ENCODE measurements at regions not wholly inside any gene's neighbourhood (a gene's known extent, or its start where the extent isn't known, plus 50 kb on each side); places are given as distances from the start of the nearest gene placed in this dataset.
"Not testable (repeated sequence)": the region's sequence is repeated elsewhere in the genome, so short reads cannot be mapped to it uniquely, and the experiment has no call there.

DNA sequence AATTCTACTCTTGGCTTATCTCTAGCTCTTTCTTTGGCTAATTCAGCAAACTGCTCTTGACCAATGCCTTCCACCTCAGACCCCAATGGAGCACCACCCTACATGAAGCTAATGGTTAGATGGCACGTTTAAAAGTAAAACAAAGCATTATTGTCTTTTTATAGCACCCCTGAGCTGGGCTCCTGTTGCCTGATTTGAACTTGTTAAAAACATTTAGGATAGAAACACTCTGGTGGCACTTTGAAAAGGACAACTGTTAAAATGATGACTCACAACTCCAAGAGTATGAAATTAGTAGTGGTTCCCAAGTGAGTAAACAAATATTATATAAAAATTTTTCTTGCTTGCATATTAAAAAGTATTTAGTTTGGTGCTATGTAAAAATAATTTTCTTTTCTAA, 299.6 kb upstream of the DCN start:
- DNase-seq (ENCODE audit: missing footprints) (no peak), ATAC-seq (no peak)
- intact Hi-C loops (cut with DNase I) = no loop called here

DNA sequence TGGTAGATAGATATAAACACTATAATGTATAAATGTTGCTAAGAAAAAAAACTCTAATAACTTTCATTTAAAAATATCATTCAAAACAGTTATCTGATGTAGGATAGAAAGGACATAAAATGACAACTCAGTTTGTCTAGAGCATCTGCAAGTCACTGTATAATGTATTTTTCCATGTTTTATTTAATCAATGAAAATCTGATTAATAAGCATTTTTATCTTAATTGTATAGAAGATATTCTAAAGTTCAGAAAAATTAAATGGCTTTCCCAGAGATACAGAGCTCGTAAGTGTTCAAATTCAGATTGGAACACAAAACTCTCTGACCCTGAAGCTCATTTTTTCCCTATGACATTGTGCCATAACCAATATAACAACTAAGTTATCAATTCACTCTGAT, 295.9 kb upstream of the DCN start:
- intact Hi-C loops (cut with DNase I) = no loop called here
- no peak for DNase-seq (ENCODE audit: missing footprints)
- ATAC-seq = no peak

DNA sequence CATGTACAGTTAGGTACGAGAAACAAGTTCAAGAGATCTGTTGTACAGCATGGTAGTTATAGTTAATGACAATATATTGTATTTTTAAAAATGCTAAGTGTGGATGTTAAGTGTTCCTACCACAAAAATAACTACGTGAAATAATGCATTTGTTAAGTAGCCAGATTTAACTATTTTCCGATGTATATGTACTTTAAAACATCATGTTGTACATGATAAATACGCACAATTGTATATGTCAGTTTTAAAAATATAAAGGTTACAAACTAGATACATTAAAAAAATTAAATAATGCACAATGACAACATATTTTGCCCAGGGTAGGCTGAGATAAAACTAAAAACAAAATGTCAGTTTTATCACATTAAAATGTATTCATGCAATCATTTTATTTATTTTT, 285.1 kb upstream of the DCN start:
- intact Hi-C loops (cut with DNase I) = no loop called here

DNA sequence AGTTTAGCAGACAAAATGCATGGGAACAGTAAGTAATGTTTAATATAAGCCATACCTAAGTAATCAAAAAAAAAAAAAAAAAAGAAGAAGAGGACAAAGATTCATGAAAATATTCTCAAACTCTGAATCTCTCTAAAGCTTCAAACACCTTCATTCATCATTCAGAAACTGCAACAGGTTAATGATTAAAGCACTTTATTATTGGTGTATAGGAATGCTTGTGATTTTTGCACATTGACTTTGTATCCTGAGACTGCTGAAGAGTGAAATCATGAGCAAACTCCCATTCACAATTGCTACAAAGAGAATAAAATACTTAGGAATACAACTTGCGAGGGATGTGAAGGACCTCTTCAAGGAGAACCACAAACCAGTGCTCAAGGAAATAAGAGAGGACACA, 278.4 kb upstream of the DCN start:
- intact Hi-C loops (cut with DNase I) = no loop called here
- ATAC-seq (no peak), DNase-seq (ENCODE audit: missing footprints) (no peak)

More for the DNA sequence above, 285.1 kb upstream of the DCN start:
- ATAC-seq (no peak), DNase-seq (ENCODE audit: missing footprints) (no peak)

DNA sequence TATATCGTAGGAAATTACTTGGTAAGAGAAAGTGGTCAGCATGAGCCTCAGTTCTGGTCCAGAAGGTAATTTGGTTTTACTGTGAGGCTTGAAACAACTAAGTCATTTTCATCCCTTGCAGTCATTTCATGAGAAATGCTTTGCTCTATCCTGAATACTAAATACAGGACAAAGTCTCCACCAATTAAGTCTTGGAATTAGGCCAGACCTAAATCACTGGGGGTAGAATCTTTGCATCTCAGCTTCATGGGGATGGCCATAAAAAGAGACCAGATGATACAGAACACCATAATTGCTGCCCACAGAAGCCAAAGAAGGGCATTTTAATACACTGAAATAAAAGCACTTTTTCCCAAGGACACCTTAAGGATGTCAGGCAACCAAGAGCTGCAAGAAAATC, 277.9 kb upstream of the DCN start:
- ATAC-seq (no peak), DNase-seq (ENCODE audit: missing footprints) (no peak)
- intact Hi-C loops (cut with DNase I) = no loop called here

DNA sequence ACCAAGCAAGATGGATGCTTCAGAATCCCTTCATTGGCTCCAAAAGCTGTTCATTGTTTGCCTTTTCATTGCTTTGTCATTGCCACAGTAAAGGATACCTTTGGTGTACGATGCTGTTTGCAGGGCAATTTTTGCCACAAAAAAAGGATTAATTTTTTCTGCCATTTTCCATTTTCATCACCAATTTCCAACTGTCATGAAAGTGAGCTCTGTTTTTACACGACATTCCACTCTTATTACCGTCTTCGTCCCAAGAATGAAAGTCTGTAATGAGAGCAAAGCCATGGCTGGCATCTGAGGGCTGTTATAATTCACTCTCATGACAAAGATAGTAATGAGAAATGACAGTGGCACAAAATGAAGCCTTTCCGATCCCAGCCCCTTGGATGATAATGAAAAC, 272.7 kb upstream of the DCN start:
- ATAC-seq (no peak), DNase-seq (ENCODE audit: missing footprints) (no peak)
- intact Hi-C loops (cut with DNase I) = no loop called here

DNA sequence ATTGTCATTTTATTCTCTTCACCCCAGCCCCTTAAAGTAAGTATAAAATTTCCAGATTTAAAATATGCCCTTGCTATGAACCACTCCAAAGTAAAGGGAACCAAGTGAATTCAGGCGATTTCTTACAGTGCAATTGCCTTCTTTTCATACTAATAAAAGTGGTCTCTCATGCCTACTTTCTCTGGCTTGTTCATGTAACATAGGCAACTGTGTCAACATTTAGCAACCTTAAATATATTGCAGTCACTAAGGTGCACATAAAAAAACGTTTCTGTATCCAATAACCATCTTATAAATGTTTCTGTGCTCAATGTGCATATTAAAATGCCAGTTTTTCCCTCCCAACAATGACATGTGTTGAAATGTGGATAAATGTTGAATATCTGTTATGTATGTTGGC, 271.6 kb upstream of the DCN start:
- ATAC-seq (no peak), DNase-seq (ENCODE audit: missing footprints) (no peak)
- intact Hi-C loops (cut with DNase I) = no loop called here

DNA sequence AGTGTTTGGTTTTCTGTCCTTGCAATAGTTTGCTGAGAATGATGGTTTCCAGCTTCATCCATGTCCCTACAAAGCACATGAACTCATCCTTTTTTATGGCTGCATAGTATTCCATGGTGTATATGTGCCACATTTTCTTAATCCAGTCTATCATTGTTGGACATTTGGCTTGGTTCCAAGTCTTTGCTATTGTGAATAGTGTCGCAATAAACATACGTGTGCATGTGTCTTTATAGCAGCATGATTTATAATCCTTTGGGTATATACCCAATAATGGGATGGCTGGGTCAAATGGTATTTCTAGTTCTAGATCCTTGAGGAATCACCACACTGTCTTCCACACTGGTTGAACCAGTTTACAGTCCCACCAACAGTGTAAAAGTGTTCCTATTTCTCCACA, 269.8 kb upstream of the DCN start:
- intact Hi-C loops (cut with DNase I) = not testable (repeated sequence)

DNA sequence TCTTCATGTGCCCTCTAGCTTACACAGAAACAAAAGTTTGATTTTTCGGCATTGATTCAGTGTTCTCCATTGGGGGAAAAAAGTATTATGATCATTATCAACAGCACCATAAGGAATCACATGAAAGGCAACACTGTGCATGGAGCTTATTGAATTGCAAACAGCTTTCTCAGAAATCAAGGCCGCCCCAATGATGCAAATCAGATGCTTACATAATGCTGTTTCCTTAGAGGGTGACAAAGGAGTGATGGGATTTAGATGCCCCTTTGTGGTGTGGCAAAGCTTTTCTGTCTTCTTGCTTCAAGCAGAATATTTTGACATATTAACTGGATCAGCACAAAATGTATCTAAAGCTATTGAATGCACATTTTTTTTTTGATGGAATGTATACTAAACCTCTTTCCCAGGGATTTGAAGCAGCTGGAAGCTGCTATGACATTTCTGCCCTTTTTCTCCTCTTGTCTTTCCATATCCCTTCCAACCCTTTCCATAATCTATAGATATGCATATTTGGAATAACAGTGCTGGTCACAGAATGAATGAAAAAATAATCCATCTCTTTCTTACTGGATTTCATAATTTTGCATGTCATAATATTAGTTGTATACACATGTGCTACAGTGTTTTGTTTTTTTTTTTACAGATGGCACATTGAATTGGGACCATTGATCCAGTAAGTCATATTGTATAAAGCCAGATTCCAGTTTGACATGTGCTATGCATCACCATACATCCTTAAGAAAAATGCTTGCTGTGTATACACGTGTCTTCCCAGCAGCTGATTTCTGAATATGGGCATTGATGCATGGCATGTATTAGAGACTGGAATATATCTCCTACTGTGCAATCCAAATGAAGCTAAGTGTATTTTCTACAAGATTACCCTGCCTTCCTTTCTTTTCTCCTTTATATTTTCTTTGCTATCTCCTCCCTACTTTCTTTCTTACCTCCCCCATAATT, 259.7 kb upstream of the DCN start:
- intact Hi-C loops (cut with DNase I) = no loop called here
- DNase-seq (ENCODE audit: missing footprints) = no peak
- no peak for ATAC-seq

More for the DNA sequence above, 269.8 kb upstream of the DCN start:
- not testable (repeated sequence) for DNase-seq (ENCODE audit: missing footprints); ATAC-seq

DNA sequence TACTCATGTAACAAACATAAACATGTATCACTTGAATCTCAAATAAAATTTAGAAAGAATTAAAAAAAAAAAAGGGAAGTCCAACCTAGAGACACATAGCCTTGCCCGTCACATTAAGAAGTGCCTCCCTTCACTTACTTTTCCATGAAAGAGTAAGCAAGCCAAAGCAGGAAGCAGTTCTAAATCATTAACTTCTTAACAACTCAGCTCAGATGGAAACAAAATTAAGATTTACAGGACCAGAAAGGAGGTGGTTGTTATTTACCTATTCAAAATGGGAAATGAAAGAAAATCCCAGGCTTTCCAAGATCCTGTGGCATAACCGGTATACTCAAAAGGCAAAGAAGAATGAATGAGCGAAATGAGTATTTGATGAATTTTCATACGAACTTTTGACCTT, 258.6 kb upstream of the DCN start:
- DNase-seq (ENCODE audit: missing footprints) (no peak), ATAC-seq (no peak)
- intact Hi-C loops (cut with DNase I) = no loop called here

DNA sequence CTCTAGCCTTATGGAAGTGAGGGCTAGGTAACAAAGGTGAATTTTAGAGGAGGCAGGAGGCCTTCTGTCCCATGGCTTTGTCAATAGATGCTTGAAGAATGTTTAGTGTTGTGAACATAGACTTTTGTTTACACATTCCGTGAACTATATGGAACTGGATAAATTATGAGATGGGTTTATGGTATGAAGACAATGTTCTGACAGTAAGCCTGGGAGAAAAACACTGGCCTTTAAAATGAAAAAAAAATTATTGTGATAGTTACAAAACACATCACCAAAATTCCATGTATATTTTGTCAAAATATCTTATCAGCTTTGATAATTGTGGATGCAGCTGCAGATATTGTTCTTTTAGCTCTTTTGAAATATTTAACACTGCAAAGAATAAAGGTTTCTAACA, 251.5 kb upstream of the DCN start:
- ATAC-seq (no peak), DNase-seq (ENCODE audit: missing footprints) (no peak)
- intact Hi-C loops (cut with DNase I) = no loop called here

DNA sequence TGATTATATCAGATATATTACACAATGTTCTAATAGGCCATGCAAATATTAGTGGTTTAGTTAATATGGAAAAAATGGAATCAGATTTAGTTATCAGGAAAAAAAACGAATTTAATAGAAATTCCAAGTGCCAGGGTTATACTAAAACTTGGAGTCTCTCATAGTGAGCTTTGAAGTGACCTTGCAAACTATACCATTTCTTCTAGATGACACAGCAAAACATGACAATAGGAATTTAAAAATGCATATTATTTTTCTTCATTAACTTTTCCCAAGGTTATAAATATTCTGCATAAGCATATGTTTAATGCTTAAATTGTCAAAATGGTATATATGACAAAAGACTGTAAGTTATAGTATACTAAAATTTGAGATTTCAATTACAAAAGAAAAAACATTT, 250.1 kb upstream of the DCN start:
- intact Hi-C loops (cut with DNase I) = no loop called here
- no peak for ATAC-seq
- no peak for DNase-seq (ENCODE audit: missing footprints)

DNA sequence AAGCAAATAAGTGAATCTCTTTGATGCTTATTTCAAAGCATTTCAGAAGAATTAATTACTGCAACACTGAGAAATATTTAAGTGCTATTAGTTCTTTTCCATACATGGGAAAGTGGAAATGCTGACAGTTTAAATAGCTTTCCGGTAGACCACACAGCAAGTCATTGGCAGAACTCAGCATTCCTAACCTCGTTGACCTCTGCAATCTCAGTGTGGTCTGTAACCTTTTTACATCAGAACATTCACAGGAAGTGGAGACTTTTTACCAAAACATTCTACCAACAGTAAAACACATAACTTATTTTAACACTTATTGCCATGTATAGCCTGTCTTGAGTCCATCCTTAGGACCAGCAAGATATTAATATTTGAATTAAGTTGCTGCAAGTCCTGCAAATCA, 249.5 kb upstream of the DCN start:
- intact Hi-C loops (cut with DNase I) = no loop called here
- ATAC-seq = no peak
- DNase-seq (ENCODE audit: missing footprints) = no peak

DNA sequence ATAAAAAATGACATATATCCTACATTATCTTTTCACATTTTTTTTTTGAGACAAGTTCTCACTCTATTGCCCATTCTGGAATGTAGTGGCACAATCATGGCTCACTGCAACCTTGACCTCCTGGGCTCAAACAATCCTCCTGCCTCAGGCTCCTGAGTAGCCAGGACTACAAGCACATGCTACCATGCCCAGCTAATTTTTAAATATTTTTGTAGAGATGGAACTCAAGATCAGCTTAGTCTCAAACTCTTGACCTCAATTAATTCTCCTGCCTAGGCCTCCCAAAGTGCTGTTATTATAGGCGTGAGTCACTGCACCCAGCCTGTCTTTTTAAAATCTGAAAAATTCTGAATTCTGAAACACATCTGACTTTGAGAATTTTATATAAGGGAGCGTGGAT, 241.9 kb upstream of the DCN start:
- intact Hi-C loops (cut with DNase I) = no loop called here
- ATAC-seq = no peak
- no peak for DNase-seq (ENCODE audit: missing footprints)

DNA sequence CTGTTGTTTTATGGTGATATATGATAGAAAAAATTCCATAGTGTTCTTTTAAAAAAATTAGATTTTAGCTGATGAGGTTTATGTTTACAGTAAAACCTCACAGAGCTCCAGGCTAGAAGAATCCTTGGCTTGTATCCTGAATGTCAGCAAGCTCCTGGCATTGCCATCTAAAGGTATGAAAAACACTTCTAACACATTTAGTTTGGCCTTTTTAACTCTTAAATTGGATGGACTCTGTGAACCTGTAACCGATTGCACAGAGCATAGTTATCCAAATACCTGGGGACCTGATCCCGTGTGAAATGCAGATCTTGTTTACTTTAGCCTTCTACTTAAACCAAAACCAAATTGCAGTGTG, 241.1 kb upstream of the DCN start:
- intact Hi-C loops (cut with DNase I) = no loop called here
- DNase-seq (ENCODE audit: missing footprints) = no peak
- no peak for ATAC-seq

DNA sequence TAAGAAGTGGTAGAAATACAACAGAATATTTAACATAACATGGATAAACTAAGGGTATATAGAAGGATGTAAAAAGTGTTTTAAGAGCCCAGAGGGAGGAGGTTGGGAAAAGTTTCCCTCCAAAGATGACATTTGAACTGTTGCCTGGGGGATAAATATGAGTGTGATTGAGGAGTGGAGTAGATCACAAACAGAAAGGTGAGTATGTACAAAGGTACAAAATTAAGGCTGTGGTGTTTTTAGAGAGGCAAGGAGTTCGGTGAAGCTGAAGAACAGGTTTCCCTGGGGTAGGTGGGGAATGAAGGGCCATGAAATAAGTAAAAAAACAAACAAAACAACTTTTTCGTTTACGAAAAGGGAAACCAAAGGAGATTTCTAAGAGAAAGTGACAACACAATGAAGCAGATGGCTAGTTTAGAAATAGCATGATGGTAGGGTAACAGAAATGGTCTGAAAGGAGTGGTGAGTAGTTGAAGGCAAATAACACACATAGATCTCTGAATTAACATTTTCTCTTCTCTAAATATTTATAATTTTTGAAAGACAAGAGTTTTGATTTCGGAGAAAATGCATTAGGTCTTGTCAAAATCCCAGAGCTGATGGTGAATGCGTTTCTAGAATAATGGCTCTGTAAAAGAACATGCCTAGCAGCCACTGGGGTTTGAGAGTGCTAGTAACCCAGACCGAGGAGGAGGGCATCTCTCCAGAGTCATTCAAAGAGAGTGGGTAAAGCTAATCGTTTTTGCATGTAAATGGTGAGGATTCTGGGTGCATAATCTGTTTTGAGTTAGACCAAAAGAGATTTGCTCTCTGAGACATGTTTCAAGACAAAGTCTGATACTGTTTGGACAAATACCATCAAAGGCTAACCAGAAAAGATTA, 240.4 kb upstream of the DCN start:
- DNase-seq (ENCODE audit: missing footprints) (no peak), ATAC-seq (no peak)
- intact Hi-C loops (cut with DNase I) = no loop called here

DNA sequence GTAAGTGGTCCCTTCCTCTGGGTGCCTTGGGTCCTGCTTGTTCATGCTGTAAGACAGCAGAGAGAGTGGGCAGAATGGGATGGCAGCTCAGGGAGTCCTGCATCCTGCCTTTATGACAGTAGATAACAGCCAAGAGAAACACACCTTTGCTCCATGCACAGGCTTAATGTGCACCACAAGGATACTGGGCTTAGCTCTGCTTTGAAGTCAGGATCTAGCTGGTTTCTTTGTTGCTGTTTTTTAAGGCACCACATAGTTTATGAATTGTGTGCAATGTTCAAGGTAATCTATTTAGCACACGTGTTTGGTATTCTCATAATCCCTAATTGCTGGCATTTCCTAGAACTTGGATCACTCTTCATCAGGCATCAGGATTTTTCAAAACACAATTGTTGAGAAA, 239.5 kb upstream of the DCN start:
- DNase-seq (ENCODE audit: missing footprints) (no peak), ATAC-seq (no peak)
- intact Hi-C loops (cut with DNase I) = no loop called here

DNA sequence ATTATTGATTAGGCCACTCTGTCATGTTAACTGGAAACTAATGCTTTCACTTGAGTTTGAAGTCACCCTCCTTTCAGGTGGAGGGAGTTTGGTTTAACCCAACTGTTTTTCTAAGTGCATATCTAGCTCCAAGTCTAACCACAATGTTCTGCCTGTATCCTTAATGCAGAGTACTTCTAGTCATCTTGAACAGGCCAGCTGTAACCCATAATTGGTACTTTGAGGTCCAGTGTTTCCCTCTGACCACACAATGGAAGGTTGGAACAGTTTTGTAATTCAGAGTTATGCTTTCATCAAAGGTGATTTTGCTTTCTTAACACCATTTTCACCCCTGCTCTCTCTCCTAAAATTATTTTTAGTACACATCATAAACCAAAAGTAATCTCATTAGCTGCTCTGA, 237.2 kb upstream of the DCN start:
- DNase-seq (ENCODE audit: missing footprints) (no peak), ATAC-seq (no peak)
- intact Hi-C loops (cut with DNase I) = no loop called here

DNA sequence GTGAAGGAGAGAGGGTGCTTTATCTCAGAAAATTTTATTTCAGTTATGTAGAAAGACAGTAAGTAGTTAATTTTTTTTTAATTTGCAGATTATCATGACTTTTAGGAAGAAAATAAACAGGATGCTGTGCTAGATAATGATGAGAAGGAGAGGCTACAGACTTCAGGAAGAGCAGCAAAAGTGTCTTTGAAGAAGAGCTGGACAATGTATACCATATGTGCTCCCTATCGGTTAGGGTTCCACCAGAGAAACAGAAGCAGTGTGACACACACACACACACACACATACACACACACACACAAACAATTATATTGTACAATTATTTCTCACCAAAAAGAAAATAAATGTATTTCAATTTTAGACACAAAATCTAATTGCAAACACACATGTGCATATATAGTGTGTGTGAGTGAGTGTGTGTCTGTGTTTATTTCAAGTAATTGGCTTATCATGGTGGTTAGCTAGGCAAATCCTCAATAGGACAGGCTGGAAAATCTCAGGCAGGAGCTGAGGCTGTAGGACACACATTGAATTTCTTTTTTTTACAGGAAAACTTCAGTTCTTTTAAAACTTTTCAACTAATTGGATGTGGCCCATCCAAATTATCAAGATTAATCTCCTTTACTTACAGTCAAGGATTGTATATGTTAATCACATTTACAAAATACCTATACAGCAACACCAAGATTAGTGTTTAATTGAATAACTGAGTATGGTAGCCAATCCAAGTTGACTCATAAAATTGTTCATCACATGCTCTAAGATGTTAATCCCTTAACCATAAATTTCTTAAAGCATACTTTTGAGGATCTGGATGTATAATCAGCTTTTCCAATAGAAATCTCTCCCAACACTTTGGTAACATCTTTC, 235.8 kb upstream of the DCN start:
- intact Hi-C loops (cut with DNase I) = no loop called here
- no peak for ATAC-seq

More for the DNA sequence above, 235.8 kb upstream of the DCN start:
- DNase-seq (ENCODE audit: missing footprints) = no peak
